Fibroblast of lung (primary cell): ENCODE measurements at regions not wholly inside any gene's neighbourhood (a gene's known extent, or its start where the extent isn't known, plus 50 kb on each side); places are given as distances from the start of the nearest gene placed in this dataset.

Experiments
- CTCF ChIP-seq, 2 donors: IDR thresholded peaks in 1 of 2; conservative IDR thresholded peaks in 1 of 2; 1 replicate in 1 of 2; 2 replicates in 1 of 2; pipeline ENCODE4 v1.5.1; 2011 to 2012; ENCODE audit warnings: low read length in 2 of 2, control low read depth in 1 of 2, inconsistent platforms in 1 of 2, low read depth in 1 of 2, mild to moderate bottlenecking in 1 of 2
- EZH2 ChIP-seq: IDR thresholded peaks from 2 replicates; pipeline ENCODE4 v1.5.1; 2012; ENCODE audit warnings: low read length, control low read depth, mild to moderate bottlenecking; ENCODE audit errors: missing control alignments

- TF ChIP-seq CTCF (conservative IDR thresholded peaks at IDR 0.05 in 1 of 2, IDR thresholded peaks at IDR 0.05 in 1 of 2; ENCODE audit: low read depth in 1 of 2, low read length in 2 of 2), result peak; percentile 69 to 71
- TF ChIP-seq EZH2, result no peak
These were observed 475.7 kb upstream of the TNC start for GRCh38 chr9:115593587-115594091.
